ENCODE measurements at regions not wholly inside any gene's neighbourhood (a gene's known extent, or its start where the extent isn't known, plus 50 kb on each side); places are given as distances from the start of the nearest gene placed in this dataset.
A peak's percentile ranks its signal among the peaks of the same experiment; 100 is the strongest.

GRCh38 chr17:65283704-65284103, 146.5 kb downstream of the RGS9 start:
- no peaks in the 10 kb centered on the region for H3K36me3 ChIP-seq (ENCODE audit: control insufficient read depth, insufficient read depth, low read length)
- TF ChIP-seq CTCF (conservative IDR thresholded peaks at IDR 0.05) = no peak
- no peaks in the 10 kb centered on the region for H3K4me1 ChIP-seq (ENCODE audit: control insufficient read depth, insufficient read depth, low read length)
- H3K27ac ChIP-seq (ENCODE audit: low read depth, low read length) = no peak overlapping the region
- no peak overlapping the region for H3K9ac ChIP-seq (ENCODE audit: extremely low read depth, low read length, poor library complexity, severe bottlenecking)
- no peaks in the 10 kb centered on the region for H3K36me3 Mint-ChIP-seq (ENCODE audit: low read depth)
- peaks cover 4% of the 10 kb centered on the region for H3K27me3 Mint-ChIP-seq (ENCODE audit: insufficient read depth)
- no peak overlapping the region for H3K27ac Mint-ChIP-seq
- no peak overlapping the region for H3K4me3 ChIP-seq (ENCODE audit: low read length)
- peaks cover 2% of the 10 kb centered on the region for H3K9me3 Mint-ChIP-seq
- H3K27me3 ChIP-seq (ENCODE audit: control insufficient read depth, insufficient read depth, low read length, poor library complexity, severe bottlenecking) = no peaks in the 10 kb centered on the region
- peak; percentile 32 for DNase-seq
- H3K4me1 Mint-ChIP-seq = no peaks in the 10 kb centered on the region
- no peak overlapping the region for H3K4me3 Mint-ChIP-seq
- no peaks in the 10 kb centered on the region for H3K9me3 ChIP-seq (ENCODE audit: control insufficient read depth, low read length)
- 88 to 92% methylated on average over 5 to 6 of the region's 7 CpGs for WGBS, 2 experiments (ENCODE audit: insufficient coverage in 1 of 2, insufficient read length in 1 of 2)

DNA sequence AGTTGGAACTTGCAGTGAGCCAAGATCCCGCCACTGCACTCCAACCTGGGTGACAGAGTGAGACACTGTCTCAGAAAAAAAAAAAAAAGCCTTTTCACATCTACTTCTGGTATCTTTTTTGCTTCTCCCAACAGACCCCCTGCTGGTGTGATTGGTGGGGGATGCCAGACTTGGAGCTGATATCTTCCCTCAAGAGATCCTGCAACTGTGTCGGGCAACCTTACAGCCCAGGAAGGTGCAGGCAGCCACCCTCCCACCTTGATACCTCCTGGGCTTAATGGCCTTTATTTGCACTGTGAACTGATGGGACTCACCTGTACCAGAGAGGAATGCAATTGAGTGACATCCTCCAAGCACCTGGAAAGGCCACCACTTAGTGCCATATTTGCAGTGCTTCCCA, 142.3 kb downstream of the RGS9 start:
- H3K4me1 ChIP-seq (ENCODE audit: control insufficient read depth, insufficient read depth, low read length) = no peaks in the 10 kb centered on the region
- H3K4me3 Mint-ChIP-seq = no peak overlapping the region
- H3K9me3 ChIP-seq (ENCODE audit: control insufficient read depth, low read length) = no peaks in the 10 kb centered on the region
- H3K4me3 ChIP-seq (ENCODE audit: low read length) = no peak overlapping the region
- peaks cover 4% of the 10 kb centered on the region for H3K4me1 Mint-ChIP-seq
- 87 to 100% methylated on average over 1 to 2 of the region's 2 CpGs for WGBS, 2 experiments (ENCODE audit: insufficient coverage in 1 of 2, insufficient read length in 1 of 2)
- no peaks in the 10 kb centered on the region for H3K27me3 Mint-ChIP-seq (ENCODE audit: insufficient read depth)
- no peaks in the 10 kb centered on the region for H3K36me3 ChIP-seq (ENCODE audit: control insufficient read depth, insufficient read depth, low read length)
- TF ChIP-seq CTCF (conservative IDR thresholded peaks at IDR 0.05) = no peak
- DNase-seq = peak; percentile 43
- H3K9ac ChIP-seq (ENCODE audit: extremely low read depth, low read length, poor library complexity, severe bottlenecking) = no peak overlapping the region
- no peaks in the 10 kb centered on the region for H3K9me3 Mint-ChIP-seq
- no peaks in the 10 kb centered on the region for H3K27me3 ChIP-seq (ENCODE audit: control insufficient read depth, insufficient read depth, low read length, poor library complexity, severe bottlenecking)
- no peak overlapping the region for H3K27ac Mint-ChIP-seq
- no peaks in the 10 kb centered on the region for H3K36me3 Mint-ChIP-seq (ENCODE audit: low read depth)
- no peak overlapping the region for H3K27ac ChIP-seq (ENCODE audit: low read depth, low read length)

DNA sequence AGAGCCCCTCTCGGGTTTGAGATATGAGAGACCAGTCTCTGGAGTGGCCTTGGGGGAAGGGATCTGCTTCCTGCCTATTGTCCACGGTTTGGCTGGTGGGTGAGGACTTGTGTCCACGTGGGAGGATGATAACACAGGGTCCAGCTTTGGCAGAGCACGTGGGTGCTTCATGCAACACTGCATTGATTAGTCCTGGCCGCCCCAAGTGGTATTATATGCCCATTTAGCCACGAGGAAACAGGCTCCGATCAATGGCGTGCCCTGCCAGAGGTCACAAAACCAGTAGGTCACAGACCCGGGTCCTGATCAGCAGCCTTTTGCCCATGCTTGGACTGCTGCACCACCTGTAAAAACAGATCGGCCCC, 141.6 kb downstream of the RGS9 start:
- peaks cover 4% of the 10 kb centered on the region for H3K4me1 Mint-ChIP-seq
- no peak overlapping the region for H3K27ac ChIP-seq (ENCODE audit: low read depth, low read length)
- no peaks in the 10 kb centered on the region for H3K4me1 ChIP-seq (ENCODE audit: control insufficient read depth, insufficient read depth, low read length)
- no peak overlapping the region for H3K4me3 Mint-ChIP-seq
- no peak for DNase-seq
- H3K27ac Mint-ChIP-seq = no peak overlapping the region
- H3K9ac ChIP-seq (ENCODE audit: extremely low read depth, low read length, poor library complexity, severe bottlenecking) = no peak overlapping the region
- 85 to 88% methylated on average over 9 to 10 of the region's 10 CpGs for WGBS, 2 experiments (ENCODE audit: insufficient coverage in 1 of 2, insufficient read length in 1 of 2)
- H3K9me3 ChIP-seq (ENCODE audit: control insufficient read depth, low read length) = no peaks in the 10 kb centered on the region
- H3K9me3 Mint-ChIP-seq = no peaks in the 10 kb centered on the region
- no peak for TF ChIP-seq CTCF (conservative IDR thresholded peaks at IDR 0.05)
- no peaks in the 10 kb centered on the region for H3K36me3 ChIP-seq (ENCODE audit: control insufficient read depth, insufficient read depth, low read length)
- no peaks in the 10 kb centered on the region for H3K27me3 Mint-ChIP-seq (ENCODE audit: insufficient read depth)
- H3K4me3 ChIP-seq (ENCODE audit: low read length) = no peak overlapping the region
- H3K27me3 ChIP-seq (ENCODE audit: control insufficient read depth, insufficient read depth, low read length, poor library complexity, severe bottlenecking) = no peaks in the 10 kb centered on the region
- H3K36me3 Mint-ChIP-seq (ENCODE audit: low read depth) = no peaks in the 10 kb centered on the region

Measured in endodermal cell (in vitro differentiated cells).